ENCODE measurements at regions not wholly inside any gene's neighbourhood (a gene's known extent, or its start where the extent isn't known, plus 50 kb on each side); places are given as distances from the start of the nearest gene placed in this dataset.

DNA sequence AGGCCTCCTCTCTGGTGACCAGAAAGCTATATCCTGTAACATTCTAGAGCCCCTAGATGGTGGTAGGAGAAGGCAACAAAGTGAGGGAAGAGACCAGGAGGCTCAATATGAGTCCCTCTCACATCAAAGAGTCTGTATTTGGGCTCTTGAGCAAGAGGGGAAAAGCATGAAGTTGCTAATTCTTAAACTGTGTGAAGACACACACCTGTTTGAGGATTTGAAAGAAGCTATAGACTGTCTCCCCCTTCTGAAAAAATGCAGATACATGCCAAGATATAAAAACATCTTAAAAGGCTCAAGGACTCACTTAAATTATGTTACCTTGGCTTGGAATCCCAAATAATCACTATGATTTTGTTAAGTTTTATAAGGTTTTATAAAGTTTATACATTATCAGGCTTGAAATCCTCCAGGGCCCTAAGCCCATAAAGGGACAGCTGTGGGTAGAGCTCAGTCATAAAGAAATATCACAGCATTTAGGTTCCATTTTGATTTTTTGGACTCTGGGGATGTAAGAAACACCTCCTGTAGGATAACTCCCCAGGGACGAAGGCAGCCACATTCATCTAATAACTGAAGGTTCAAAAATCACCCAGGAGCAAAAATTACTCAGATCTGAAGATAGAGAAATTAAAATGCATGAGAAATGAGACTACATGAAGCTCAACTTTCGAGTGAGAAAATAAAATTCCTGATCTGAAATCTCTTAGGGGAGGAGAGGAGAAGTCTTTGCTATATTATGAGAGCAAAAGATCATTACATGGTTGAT is 136.1 kb upstream of the LGALSL start:
- no peak for DNase-seq

DNA sequence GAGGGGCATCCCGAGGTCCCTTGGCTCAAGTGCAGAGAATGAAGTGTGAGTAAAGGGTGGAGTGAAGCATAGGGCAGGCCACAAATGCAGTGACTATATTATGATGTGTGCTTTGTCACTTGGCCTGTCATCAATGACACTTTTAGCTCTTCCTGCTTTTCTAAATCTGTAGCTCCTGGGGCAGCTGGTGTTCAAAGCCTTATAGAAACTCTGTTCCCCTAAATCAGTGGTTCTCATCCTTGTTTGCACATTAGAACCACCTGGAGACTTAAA is 135.6 kb upstream of the LGALSL start:
- DNase-seq = no peak

DNA sequence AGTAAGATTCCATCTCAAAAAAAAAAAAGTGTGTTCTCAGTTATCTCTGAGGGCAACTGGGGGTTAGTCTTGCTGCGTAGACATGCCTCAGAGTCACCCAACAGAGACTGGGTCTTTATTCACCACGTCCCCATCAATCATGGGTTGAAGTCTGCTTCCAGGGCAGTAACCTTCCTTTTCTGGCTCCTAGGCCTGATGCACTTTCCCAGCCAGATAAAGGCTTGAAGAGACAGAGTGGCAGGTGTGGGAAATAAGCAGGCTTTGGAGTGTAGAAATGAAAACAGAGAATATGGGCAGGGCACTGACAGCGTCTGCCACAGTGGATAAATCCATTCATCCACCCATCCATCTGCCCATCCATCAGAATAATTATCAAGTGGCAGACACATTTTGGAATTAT is 134.1 kb upstream of the LGALSL start:
- DNase-seq = no peak

DNA sequence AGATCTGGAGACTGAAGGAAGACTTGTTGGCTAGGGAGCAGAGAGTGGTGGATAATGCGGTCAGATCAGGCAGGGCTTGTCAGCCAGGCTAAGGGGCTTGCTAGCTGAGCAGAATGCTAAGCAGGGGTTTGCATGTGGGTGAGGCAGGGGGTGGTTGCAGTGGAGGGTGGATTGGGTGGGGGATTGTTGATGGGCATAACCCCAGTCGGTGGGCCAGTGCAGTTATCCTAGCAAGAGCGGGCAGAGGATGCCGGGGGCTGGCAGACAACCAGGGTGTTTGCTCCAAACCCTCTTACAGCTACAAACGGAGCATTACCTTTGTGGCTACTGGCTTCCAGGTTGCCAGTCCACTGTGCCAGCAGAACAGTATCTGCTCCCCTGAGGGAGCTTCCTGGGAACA is 131.5 kb upstream of the LGALSL start:
- no peak for DNase-seq

- DNase-seq = no peak
Observed at GRCh38 chr2:64323197-64323596, 130.8 kb upstream of the LGALSL start.

GRCh38 chr2:64324746-64325410 is 129.1 kb upstream of the LGALSL start:
- no peak for DNase-seq

- no peak for DNase-seq
Observed at GRCh38 chr2:64325477-64325851, 128.5 kb upstream of the LGALSL start.

DNA sequence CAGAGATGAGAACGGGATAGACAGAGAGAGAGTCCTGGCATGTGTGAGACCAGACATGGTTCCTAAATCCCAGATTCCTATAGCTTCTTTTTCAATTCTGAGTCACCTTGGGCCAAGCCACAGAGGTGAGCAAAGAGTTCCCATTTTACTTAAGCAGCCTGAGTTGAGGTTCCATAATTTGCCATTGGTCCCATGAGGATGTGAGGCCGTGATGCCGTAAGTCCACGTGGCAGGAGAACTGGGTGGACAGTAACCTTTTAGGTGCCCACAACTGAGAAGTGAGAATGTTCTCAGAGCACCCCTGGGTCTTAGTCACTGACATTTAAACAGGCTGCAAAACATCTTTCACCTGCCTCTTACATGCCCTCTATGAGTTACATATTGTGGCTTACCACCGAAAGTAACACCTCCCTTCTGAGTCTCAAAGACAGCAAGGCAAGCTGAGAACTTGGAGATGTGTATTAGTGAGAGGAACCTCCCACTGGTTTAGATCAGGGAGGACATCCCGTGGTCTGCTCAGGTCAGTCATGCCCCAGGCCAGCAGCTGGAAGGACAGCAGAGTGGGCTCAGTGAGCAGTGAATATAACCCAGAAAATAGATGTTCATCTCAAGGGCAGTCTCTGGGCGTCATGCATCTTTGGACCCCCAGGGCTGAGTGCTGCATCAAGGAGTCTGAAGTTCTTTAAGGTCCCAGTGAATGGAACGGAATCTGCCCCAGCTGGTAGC is 127.9 kb upstream of the LGALSL start:
- DNase-seq = no peak

GRCh38 chr2:64326578-64327050 is 127.3 kb upstream of the LGALSL start:
- no peak for DNase-seq

DNA sequence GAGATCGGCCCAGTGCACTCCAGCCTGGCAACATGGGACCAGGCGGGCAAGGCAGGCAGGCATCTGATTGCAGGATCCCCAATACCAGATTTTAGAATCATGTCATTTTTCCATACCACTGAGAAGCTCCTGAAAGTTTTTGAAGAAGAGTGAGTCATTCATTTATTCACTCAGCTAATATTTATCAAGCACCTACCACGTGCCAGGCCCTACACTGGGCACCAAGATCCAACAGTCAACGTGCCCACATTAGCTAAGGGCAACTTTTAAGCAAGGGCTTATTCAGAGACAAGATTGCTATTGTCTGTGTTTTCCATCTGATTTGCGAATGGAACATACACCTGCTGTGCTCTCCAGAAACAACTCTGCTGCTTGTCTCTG is 126.8 kb upstream of the LGALSL start:
- no peak for DNase-seq

GRCh38 chr2:64327510-64328414 is 126.2 kb upstream of the LGALSL start:
- DNase-seq = peak in 13 of 14 donors; percentile 5 to 85 (median 56)

DNA sequence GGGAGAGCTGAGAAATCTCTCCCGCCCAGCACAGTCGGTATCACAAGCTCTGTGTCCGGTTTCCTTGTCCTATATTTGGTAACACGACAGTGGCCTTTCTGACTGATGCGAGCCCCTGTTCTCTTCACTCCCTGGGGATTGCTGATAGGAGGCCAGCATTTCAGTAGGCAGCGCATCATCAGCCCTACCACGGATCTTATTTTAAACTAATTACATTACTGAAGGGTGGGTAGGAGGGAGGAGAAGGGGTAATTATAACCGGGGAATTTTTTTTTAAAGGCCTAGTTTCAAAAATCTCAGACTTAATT is 125.6 kb upstream of the LGALSL start:
- DNase-seq = no peak

- peak in 1 of 14 donors; percentile 15 for DNase-seq
Observed at GRCh38 chr2:64328756-64329155, 125.2 kb upstream of the LGALSL start.

GRCh38 chr2:64329848-64330247 is 124.1 kb upstream of the LGALSL start:
- no peak for DNase-seq

- DNase-seq = peak in 12 of 14 donors; percentile 4 to 67 (median 41)
Observed at GRCh38 chr2:64330281-64331113, 123.5 kb upstream of the LGALSL start.

GRCh38 chr2:64331114-64331645 is 122.8 kb upstream of the LGALSL start:
- peak in 1 of 14 donors; percentile 70 for DNase-seq

- DNase-seq = no peak
Observed at GRCh38 chr2:64331849-64332699, 121.9 kb upstream of the LGALSL start.

GRCh38 chr2:64336171-64336570 is 117.8 kb upstream of the LGALSL start:
- DNase-seq = no peak

GRCh38 chr2:64337314-64337713 is 116.6 kb upstream of the LGALSL start:
- no peak for DNase-seq

GRCh38 chr2:64338108-64338507 is 115.9 kb upstream of the LGALSL start:
- DNase-seq = no peak
